Coronary artery (tissue), 2 donors: ENCODE measurements at regions not wholly inside any gene's neighbourhood (a gene's known extent, or its start where the extent isn't known, plus 50 kb on each side); places are given as distances from the start of the nearest gene placed in this dataset.

Experiments used
- DNase-seq: peaks from one replicate; pipeline ENCODE4 v3.0.0-alpha.2; 2017; ENCODE audit warnings: low spot score
- H3K27ac ChIP-seq, 2 donors: fragments of 200-600 bp; sonication (generic); one replicate each; pipeline ENCODE4 v1.5.1; 2016 to 2019
- H3K4me3 ChIP-seq: fragments of 200-600 bp; sonication (generic); 2 replicates; pipeline ENCODE4 v1.5.1; 2016; ENCODE audit warnings: mild to moderate bottlenecking, moderate library complexity
- CTCF ChIP-seq: fragments of 200-600 bp; sonication (generic); IDR thresholded peaks from one replicate; pipeline ENCODE4 v1.5.1; 2019; ENCODE audit warnings: antibody characterized with exemption

- DNase-seq, result no peak
- Histone ChIP-seq H3K27ac (no peak overlapping the region), H3K4me3 (no peak overlapping the region)
- no peak for TF ChIP-seq CTCF
These were observed 1387.2 kb downstream of the STIM2 start for GRCh38 chr4:28247805-28248204.

- no peak for TF ChIP-seq CTCF
- no peak overlapping the region for H3K27ac ChIP-seq
- no peak overlapping the region for H3K4me3 ChIP-seq
- no peak for DNase-seq
These were observed 1387.6 kb downstream of the STIM2 start for GRCh38 chr4:28248269-28248668.

GRCh38 chr4:28250646-28251045, 1390.0 kb downstream of the STIM2 start:
- no peak for DNase-seq
- TF ChIP-seq CTCF, result no peak
- no peak overlapping the region for H3K4me3 ChIP-seq
- H3K27ac ChIP-seq, result no peak overlapping the region

GRCh38 chr4:28251831-28252230, 1391.2 kb downstream of the STIM2 start:
- Histone ChIP-seq H3K4me3 (no peak overlapping the region), H3K27ac (no peak overlapping the region)
- DNase-seq, result no peak
- TF ChIP-seq CTCF, result no peak

- H3K4me3 ChIP-seq, result no peak overlapping the region
- no peak for DNase-seq
- TF ChIP-seq CTCF, result no peak
- H3K27ac ChIP-seq, result no peak overlapping the region
These were observed 1393.4 kb downstream of the STIM2 start for GRCh38 chr4:28254003-28254402.

GRCh38 chr4:28256295-28256694, 1395.7 kb downstream of the STIM2 start:
- DNase-seq, result no peak
- Histone ChIP-seq H3K27ac (no peak overlapping the region), H3K4me3 (no peak overlapping the region)
- TF ChIP-seq CTCF, result no peak

GRCh38 chr4:28259951-28260350, 1399.3 kb downstream of the STIM2 start:
- H3K27ac ChIP-seq, result no peak overlapping the region
- no peak for TF ChIP-seq CTCF
- H3K4me3 ChIP-seq, result no peak overlapping the region
- no peak for DNase-seq
